Activated B cell treated with CpG ODN at 0.5 μM for 24 hours (primary cell): ENCODE measurements at regions not wholly inside any gene's neighbourhood (a gene's known extent, or its start where the extent isn't known, plus 50 kb on each side); places are given as distances from the start of the nearest gene placed in this dataset.

Experiments used
- ATAC-seq: fragments of 200-7000 bp; cut with Tn5 transposase; one replicate; pipeline ENCODE4 v1.10.0; 2021; ENCODE audit warnings: low read depth, mild to moderate bottlenecking, moderate library complexity
- CTCF ChIA-PET: fragments of 350-600 bp; sonication (Branson Sonifier 250); formaldehyde crosslinking; loops from one replicate; lab custom pipeline; 2021; ENCODE audit warnings: antibody characterized with exemption; lab: Charles Lee
- POLR2A ChIA-PET: fragments of 350-600 bp; sonication (Branson Sonifier 250); formaldehyde crosslinking; loops from one replicate; lab custom pipeline; 2021; ENCODE audit warnings: antibody characterized with exemption; lab: Charles Lee
- DNase-seq: peaks from one replicate; pipeline ENCODE4 v3.0.0; 2022
- H3K27ac Mint-ChIP-seq: one replicate; pipeline ENCODE4 v1.8.0; 2020; ENCODE audit warnings: mixed read lengths
- H3K27me3 Mint-ChIP-seq: one replicate; pipeline ENCODE4 v1.8.0; 2021; ENCODE audit warnings: mixed read lengths
- H3K36me3 Mint-ChIP-seq: one replicate; pipeline ENCODE4 v1.8.0; 2021; ENCODE audit warnings: low read depth, mixed read lengths
- H3K4me1 Mint-ChIP-seq: one replicate; pipeline ENCODE4 v1.8.0; 2021; ENCODE audit warnings: mixed read lengths
- H3K4me3 Mint-ChIP-seq: one replicate; pipeline ENCODE4 v1.8.0; 2020; ENCODE audit warnings: mild to moderate bottlenecking, mixed read lengths
- H3K9me3 Mint-ChIP-seq: one replicate; pipeline ENCODE4 v1.8.0; 2020; ENCODE audit warnings: mixed read lengths
- intact Hi-C: fragments of 100-400 bp; cut with micrococcal nuclease; formaldehyde crosslinking; loops from one replicate; pipeline ENCODE4 v1.15.1; 2024
- TF ChIP-seq, protein P1 (sequence below): fragments of 200-600 bp; IDR thresholded peaks from one replicate; pipeline ENCODE4 v1.8.0; 2022; ENCODE audit warnings: antibody characterized with exemption, mild to moderate bottlenecking

- Mint-ChIP-seq H3K4me3 (no peak overlapping the region), H3K9me3 (no peaks in the 10 kb centered on the region), H3K27me3 (no peaks in the 10 kb centered on the region), H3K27ac (no peak overlapping the region), H3K4me1 (no peaks in the 10 kb centered on the region), H3K36me3 (no peaks in the 10 kb centered on the region)
- ChIA-PET POLR2A (no interaction called here), CTCF (no interaction called here)
- intact Hi-C loops, result no loop called here
- DNase-seq (no peak), ATAC-seq (no peak)
- TF ChIP-seq, protein P1, sequence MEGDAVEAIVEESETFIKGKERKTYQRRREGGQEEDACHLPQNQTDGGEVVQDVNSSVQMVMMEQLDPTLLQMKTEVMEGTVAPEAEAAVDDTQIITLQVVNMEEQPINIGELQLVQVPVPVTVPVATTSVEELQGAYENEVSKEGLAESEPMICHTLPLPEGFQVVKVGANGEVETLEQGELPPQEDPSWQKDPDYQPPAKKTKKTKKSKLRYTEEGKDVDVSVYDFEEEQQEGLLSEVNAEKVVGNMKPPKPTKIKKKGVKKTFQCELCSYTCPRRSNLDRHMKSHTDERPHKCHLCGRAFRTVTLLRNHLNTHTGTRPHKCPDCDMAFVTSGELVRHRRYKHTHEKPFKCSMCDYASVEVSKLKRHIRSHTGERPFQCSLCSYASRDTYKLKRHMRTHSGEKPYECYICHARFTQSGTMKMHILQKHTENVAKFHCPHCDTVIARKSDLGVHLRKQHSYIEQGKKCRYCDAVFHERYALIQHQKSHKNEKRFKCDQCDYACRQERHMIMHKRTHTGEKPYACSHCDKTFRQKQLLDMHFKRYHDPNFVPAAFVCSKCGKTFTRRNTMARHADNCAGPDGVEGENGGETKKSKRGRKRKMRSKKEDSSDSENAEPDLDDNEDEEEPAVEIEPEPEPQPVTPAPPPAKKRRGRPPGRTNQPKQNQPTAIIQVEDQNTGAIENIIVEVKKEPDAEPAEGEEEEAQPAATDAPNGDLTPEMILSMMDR, result no peak
Observed at GRCh38 chr14:79947440-79948054, 263.8 kb downstream of the DIO2 start.

- no peaks in the 10 kb centered on the region for H3K36me3 Mint-ChIP-seq
- DNase-seq (no peak), ATAC-seq (no peak)
- ChIA-PET POLR2A (no interaction called here), CTCF (no interaction called here)
- no peaks in the 10 kb centered on the region for H3K4me1 Mint-ChIP-seq
- intact Hi-C loops, result no loop called here
- TF ChIP-seq, protein P1, result no peak
- peaks cover 2% of the 10 kb centered on the region for H3K9me3 Mint-ChIP-seq
- no peaks in the 10 kb centered on the region for H3K27me3 Mint-ChIP-seq
- H3K4me3 Mint-ChIP-seq, result no peak overlapping the region
- H3K27ac Mint-ChIP-seq, result no peak overlapping the region
Observed at GRCh38 chr14:79939235-79939634, 272.1 kb downstream of the DIO2 start.

DNA sequence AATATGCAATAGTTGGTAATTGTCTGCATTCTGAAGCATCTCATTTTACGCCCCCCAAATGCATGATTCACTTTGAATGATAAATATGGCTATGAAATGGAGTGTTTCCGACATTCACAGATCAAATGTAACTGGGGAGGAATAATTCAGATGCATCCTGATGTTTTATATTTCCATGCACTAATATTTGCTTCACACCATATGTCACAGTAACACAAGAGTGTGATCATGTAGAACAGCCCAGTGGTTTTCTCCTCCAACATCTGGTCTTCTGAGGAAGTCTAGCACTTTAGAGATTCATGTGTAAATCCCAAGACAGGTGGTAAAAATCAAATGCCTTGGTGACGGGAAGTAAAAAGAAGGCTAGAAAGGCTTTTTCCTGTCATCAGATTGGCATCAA lies 273.1 kb downstream of the DIO2 start:
- ChIA-PET POLR2A (no interaction called here), CTCF (no interaction called here)
- Mint-ChIP-seq H3K27me3 (no peaks in the 10 kb centered on the region), H3K27ac (no peak overlapping the region), H3K4me1 (no peaks in the 10 kb centered on the region), H3K4me3 (no peak overlapping the region), H3K36me3 (no peaks in the 10 kb centered on the region), H3K9me3 (peaks cover 2% of the 10 kb centered on the region)
- no peak for ATAC-seq
- intact Hi-C loops, result no loop called here
- TF ChIP-seq, protein P1, result no peak
- DNase-seq, result no peak

- Mint-ChIP-seq H3K4me3 (no peak overlapping the region), H3K9me3 (peaks cover 2% of the 10 kb centered on the region), H3K27ac (no peak overlapping the region), H3K4me1 (no peaks in the 10 kb centered on the region), H3K36me3 (no peaks in the 10 kb centered on the region), H3K27me3 (no peaks in the 10 kb centered on the region)
- POLR2A ChIA-PET, result no interaction called here
- TF ChIP-seq, protein P1, result no peak
- CTCF ChIA-PET, result no interaction called here
- intact Hi-C loops, result no loop called here
- ATAC-seq (no peak), DNase-seq (no peak)
Observed at GRCh38 chr14:79937433-79937832, 273.9 kb downstream of the DIO2 start.

- POLR2A ChIA-PET, result no interaction called here
- H3K9me3 Mint-ChIP-seq, result peaks cover 20% of the 10 kb centered on the region
- intact Hi-C loops, result no loop called here
Observed at GRCh38 chr14:79924551-79924950, 286.8 kb downstream of the DIO2 start.

More at GRCh38 chr14:79924551-79924950, 286.8 kb downstream of the DIO2 start:
- TF ChIP-seq, protein P1, result no peak
- Mint-ChIP-seq H3K27me3 (no peaks in the 10 kb centered on the region), H3K4me3 (no peak overlapping the region), H3K4me1 (no peaks in the 10 kb centered on the region), H3K36me3 (no peaks in the 10 kb centered on the region), H3K27ac (no peak overlapping the region)
- CTCF ChIA-PET, result no interaction called here
- ATAC-seq (no peak), DNase-seq (no peak)
